ENCODE measurements at regions not wholly inside any gene's neighbourhood (a gene's known extent, or its start where the extent isn't known, plus 50 kb on each side); places are given as distances from the start of the nearest gene placed in this dataset.
"Not testable (repeated sequence)": the region's sequence is repeated elsewhere in the genome, so short reads cannot be mapped to it uniquely, and the experiment has no call there.

DNA sequence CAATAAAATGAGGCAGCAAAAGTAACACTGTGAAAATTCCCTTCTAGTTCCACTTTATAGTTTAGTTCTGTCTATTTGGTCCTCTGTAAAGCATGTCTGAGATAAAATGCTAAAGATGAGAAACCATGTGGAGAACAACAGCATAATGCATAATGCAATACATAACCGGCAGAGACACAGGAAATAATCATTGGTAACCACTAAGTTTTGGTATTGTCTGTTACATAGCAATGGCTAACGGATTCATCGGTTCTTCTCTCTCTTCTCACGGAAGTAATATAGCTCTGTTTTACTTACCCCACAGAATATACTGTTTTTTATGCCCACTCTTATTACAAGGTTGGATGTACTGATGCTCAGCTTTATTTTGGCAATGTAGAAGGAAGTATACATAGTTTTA is 158.9 kb downstream of the FAM174A start:
- H3K27me3 ChIP-seq (replicated peaks; ENCODE audit: control insufficient read depth, insufficient read depth, low read length) = no peaks in the 10 kb centered on the region
- no peaks in the 10 kb centered on the region for H3K4me1 ChIP-seq (ENCODE audit: control insufficient read depth, insufficient read depth, low read length)
- H3K36me3 ChIP-seq (ENCODE audit: control insufficient read depth, insufficient read depth, low read length, severe bottlenecking) = no peaks in the 10 kb centered on the region
- H3K9ac ChIP-seq (ENCODE audit: low read length) = no peak overlapping the region
- no peak for DNase-seq (ENCODE audit: low read depth)
- no peaks in the 10 kb centered on the region for H3K9me3 ChIP-seq (ENCODE audit: control insufficient read depth, low read length)
- H3K4me3 ChIP-seq (ENCODE audit: low read length) = no peak overlapping the region

DNA sequence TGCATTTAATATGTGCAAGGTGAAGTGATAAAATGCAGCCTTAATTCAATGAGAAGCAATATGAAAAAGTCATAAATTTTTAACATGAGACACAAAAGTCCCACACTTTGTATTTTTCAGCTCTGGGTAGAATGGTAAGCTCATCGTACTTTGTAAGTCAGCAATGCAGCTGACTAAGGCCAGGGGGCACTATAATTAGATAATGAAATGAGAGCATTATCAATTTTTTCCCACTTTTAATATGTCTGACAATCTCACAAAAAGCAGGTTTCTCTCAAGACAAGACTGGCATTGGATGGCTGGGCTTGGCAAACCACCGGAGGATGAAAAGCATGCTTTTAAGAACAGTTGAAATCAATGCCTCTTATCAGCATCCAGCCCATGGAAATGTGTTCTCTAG is 162.8 kb downstream of the FAM174A start:
- Histone ChIP-seq H3K4me3 (ENCODE audit: low read length) (no peak overlapping the region), H3K36me3 (ENCODE audit: control insufficient read depth, insufficient read depth, low read length, severe bottlenecking) (no peaks in the 10 kb centered on the region), H3K27me3 (replicated peaks; ENCODE audit: control insufficient read depth, insufficient read depth, low read length) (no peaks in the 10 kb centered on the region), H3K9ac (ENCODE audit: low read length) (no peak overlapping the region), H3K4me1 (ENCODE audit: control insufficient read depth, insufficient read depth, low read length) (no peaks in the 10 kb centered on the region), H3K9me3 (ENCODE audit: control insufficient read depth, low read length) (no peaks in the 10 kb centered on the region)
- no peak for DNase-seq (ENCODE audit: low read depth)

DNA sequence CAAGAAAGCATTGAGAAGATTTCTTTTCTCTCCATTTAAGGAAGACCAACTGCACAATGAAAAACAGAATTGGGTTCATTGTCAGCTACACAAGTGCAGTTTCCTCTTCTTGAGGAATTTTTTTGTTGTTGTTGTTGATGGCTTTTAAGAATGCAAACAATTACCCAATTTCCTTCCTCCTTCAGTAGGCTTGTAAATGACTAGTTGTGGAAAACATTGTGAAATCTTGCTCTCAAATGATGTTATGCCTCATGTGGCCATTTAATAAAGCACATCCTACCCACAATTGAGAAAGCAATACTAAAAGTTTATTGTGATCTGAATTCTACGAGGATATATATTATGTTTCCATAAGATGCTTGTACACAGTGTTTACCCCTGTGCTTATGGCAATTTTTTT is 171.6 kb downstream of the FAM174A start:
- Histone ChIP-seq H3K4me1 (ENCODE audit: control insufficient read depth, insufficient read depth, low read length) (peaks cover 23% of the 10 kb centered on the region), H3K9ac (ENCODE audit: low read length) (no peak overlapping the region), H3K27me3 (replicated peaks; ENCODE audit: control insufficient read depth, insufficient read depth, low read length) (no peaks in the 10 kb centered on the region), H3K4me3 (ENCODE audit: low read length) (peak overlapping the region; percentile 3), H3K9me3 (ENCODE audit: control insufficient read depth, low read length) (no peaks in the 10 kb centered on the region), H3K36me3 (ENCODE audit: control insufficient read depth, insufficient read depth, low read length, severe bottlenecking) (no peaks in the 10 kb centered on the region)
- peak; percentile 33 for DNase-seq (ENCODE audit: low read depth)

DNA sequence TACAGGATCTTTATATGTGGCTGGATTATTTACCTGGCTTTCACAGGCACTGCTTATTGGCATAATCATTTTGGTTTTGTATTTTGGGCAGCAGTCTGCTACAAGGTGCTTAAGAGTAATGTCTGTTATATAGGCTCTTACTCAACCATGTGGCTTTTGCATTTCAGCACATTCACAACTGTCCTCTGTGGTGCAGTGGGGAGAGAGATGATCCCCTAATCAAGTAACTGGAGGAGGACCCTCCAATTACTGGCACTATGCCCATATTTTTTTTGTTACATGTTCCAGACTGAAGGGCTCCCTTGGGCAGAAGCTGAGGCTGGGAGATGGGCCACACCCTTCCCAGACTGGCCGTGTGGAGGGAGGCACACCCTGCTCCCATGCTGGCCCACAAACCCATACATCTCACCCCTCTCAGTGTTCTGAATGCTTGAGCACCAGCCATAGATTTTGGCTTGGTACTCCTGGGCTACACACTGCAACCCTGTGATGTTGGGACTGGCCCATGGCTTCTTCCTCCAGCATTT is 173.5 kb downstream of the FAM174A start:
- Histone ChIP-seq H3K36me3 (ENCODE audit: control insufficient read depth, insufficient read depth, low read length, severe bottlenecking) (no peaks in the 10 kb centered on the region), H3K9ac (ENCODE audit: low read length) (no peak overlapping the region), H3K4me1 (ENCODE audit: control insufficient read depth, insufficient read depth, low read length) (peaks cover 23% of the 10 kb centered on the region), H3K27me3 (replicated peaks; ENCODE audit: control insufficient read depth, insufficient read depth, low read length) (no peaks in the 10 kb centered on the region), H3K4me3 (ENCODE audit: low read length) (no peak overlapping the region), H3K9me3 (ENCODE audit: control insufficient read depth, low read length) (no peaks in the 10 kb centered on the region)
- DNase-seq (ENCODE audit: low read depth) = no peak

DNA sequence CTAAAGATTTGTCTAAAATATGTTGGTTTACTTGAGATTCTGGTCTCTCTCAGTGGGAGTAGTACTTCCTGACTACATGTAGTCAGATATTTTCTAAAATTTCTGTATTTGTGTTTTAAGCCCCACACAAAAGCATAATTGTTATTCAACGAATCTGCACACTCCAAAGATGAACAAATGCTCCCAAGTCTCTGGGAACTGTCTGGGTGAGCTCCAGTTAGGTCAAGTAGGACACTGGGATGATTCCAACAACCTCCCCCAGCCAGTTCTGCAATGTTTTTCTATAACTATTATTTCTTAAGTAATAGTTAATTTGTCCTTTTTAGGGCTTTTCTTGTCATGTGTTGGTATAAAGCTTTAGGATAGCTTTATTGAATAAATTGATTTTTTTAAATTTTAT is 174.6 kb downstream of the FAM174A start:
- Histone ChIP-seq H3K9ac (ENCODE audit: low read length) (peak overlapping the region; percentile 11), H3K9me3 (ENCODE audit: control insufficient read depth, low read length) (no peaks in the 10 kb centered on the region), H3K4me1 (ENCODE audit: control insufficient read depth, insufficient read depth, low read length) (peaks cover 23% of the 10 kb centered on the region), H3K27me3 (replicated peaks; ENCODE audit: control insufficient read depth, insufficient read depth, low read length) (no peaks in the 10 kb centered on the region), H3K36me3 (ENCODE audit: control insufficient read depth, insufficient read depth, low read length, severe bottlenecking) (no peaks in the 10 kb centered on the region), H3K4me3 (ENCODE audit: low read length) (peak overlapping the region; percentile 41)
- no peak for DNase-seq (ENCODE audit: low read depth)

DNA sequence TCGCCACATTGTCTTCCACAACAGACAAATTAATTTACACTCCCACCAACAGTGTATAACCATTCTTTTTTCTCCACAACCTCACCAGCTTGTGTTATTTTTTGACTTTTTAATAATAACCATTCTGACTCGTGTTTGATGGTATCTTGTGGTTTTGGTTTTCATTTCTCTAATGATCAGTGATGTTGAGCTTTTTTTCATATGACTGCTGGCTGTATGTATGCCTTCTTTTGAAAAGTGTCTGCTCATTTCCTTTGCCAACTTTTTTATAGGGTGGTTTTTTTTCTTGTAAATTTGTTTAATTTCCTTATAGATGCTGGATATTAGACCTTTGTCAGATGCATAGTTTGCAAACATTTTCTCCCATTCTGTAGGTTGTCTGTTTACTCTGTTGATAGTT is 179.6 kb downstream of the FAM174A start:
- not testable (repeated sequence) for H3K4me1 ChIP-seq (ENCODE audit: control insufficient read depth, insufficient read depth, low read length); H3K27me3 ChIP-seq (replicated peaks; ENCODE audit: control insufficient read depth, insufficient read depth, low read length); DNase-seq (ENCODE audit: low read depth); H3K9me3 ChIP-seq (ENCODE audit: control insufficient read depth, low read length); H3K4me3 ChIP-seq (ENCODE audit: low read length); H3K9ac ChIP-seq (ENCODE audit: low read length); H3K36me3 ChIP-seq (ENCODE audit: control insufficient read depth, insufficient read depth, low read length, severe bottlenecking)

DNA sequence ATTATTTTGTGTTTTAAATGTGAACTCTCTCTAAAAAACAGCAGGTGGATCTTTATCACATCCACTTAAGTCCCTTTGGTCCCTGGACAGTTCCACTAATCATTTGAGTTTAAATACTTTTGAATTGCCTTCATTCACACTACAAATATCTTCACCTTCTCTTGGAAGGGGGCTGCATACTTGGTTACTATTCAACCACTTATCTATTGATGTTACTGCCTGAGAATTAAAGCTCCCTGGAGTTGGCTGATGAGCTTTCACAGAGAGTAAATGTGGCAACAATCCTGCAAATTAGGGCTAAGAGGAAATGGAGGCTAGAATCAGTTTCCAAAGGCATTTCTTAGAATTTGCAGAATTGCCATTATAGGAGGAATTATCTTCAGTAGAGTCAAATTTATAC is 180.4 kb downstream of the ST8SIA4 start:
- no peaks in the 10 kb centered on the region for H3K27me3 ChIP-seq (replicated peaks; ENCODE audit: control insufficient read depth, insufficient read depth, low read length)

DNA sequence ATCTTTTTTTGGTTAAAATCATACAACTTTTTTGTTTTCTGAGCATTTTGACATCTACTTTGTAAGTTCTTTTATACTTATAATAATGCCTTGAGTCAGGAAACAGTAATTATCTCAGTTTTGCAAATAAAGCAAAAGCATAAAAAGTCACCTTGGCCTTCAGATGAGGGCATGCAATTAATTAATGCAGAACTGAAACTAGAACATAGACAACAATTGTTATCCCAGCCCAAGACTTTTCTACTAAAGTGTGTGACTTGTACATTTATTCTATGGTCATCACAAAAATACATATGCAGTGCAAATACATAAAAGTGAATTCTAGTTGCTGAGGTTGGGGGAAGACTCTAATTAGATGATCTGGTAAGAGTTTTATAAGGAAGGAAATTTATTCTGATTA is 179.9 kb downstream of the ST8SIA4 start:
- Histone ChIP-seq H3K36me3 (ENCODE audit: control insufficient read depth, insufficient read depth, low read length, severe bottlenecking) (no peaks in the 10 kb centered on the region), H3K27me3 (replicated peaks; ENCODE audit: control insufficient read depth, insufficient read depth, low read length) (no peaks in the 10 kb centered on the region), H3K4me1 (ENCODE audit: control insufficient read depth, insufficient read depth, low read length) (no peaks in the 10 kb centered on the region), H3K9ac (ENCODE audit: low read length) (no peak overlapping the region), H3K9me3 (ENCODE audit: control insufficient read depth, low read length) (no peaks in the 10 kb centered on the region), H3K4me3 (ENCODE audit: low read length) (no peak overlapping the region)
- no peak for DNase-seq (ENCODE audit: low read depth)

More for the DNA sequence above, 180.4 kb downstream of the ST8SIA4 start:
- H3K9me3 ChIP-seq (ENCODE audit: control insufficient read depth, low read length) = no peaks in the 10 kb centered on the region
- DNase-seq (ENCODE audit: low read depth) = no peak
- H3K9ac ChIP-seq (ENCODE audit: low read length) = no peak overlapping the region
- no peak overlapping the region for H3K4me3 ChIP-seq (ENCODE audit: low read length)
- no peaks in the 10 kb centered on the region for H3K4me1 ChIP-seq (ENCODE audit: control insufficient read depth, insufficient read depth, low read length)
- H3K36me3 ChIP-seq (ENCODE audit: control insufficient read depth, insufficient read depth, low read length, severe bottlenecking) = no peaks in the 10 kb centered on the region

DNA sequence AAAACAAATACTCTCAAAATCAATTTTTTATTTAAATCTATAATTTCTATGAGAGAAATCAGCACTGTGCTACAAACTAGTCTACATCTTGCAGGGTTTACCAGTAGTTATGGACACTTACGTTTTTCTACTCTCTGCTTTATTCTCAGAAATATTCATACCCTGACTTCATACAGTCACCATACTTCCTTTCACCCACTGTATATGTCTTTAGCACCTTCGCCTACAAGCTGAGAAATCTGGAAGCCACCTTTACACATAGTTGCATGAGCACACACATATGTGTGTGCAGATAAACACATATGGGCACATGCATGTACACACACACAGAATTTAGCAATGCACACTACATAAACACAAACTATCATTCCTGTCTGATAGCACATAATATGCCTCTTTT is 177.0 kb downstream of the ST8SIA4 start:
- Histone ChIP-seq H3K9ac (ENCODE audit: low read length) (no peak overlapping the region), H3K27me3 (replicated peaks; ENCODE audit: control insufficient read depth, insufficient read depth, low read length) (no peaks in the 10 kb centered on the region), H3K4me3 (ENCODE audit: low read length) (no peak overlapping the region), H3K4me1 (ENCODE audit: control insufficient read depth, insufficient read depth, low read length) (no peaks in the 10 kb centered on the region), H3K36me3 (ENCODE audit: control insufficient read depth, insufficient read depth, low read length, severe bottlenecking) (no peaks in the 10 kb centered on the region), H3K9me3 (ENCODE audit: control insufficient read depth, low read length) (no peaks in the 10 kb centered on the region)
- DNase-seq (ENCODE audit: low read depth) = no peak

DNA sequence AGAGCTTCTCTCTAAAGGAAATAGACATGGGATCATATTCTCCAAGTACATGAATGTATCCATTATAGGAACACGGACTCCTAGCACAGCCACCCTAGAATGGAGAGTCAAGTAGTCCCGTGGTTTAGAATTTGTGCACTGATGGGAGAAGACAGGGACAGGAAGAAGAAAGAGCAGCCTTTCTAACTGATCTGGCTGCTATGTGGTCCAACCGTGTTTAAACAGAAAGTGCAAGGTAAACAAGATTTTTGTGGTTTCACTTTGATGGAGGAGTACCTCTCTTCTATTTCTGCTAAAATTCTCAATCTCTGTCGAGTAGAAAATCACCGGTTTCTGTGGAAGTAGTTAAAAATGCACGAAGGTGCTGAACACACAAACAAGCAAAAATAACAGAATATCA is 171.3 kb downstream of the ST8SIA4 start:
- Histone ChIP-seq H3K4me1 (ENCODE audit: control insufficient read depth, insufficient read depth, low read length) (no peaks in the 10 kb centered on the region), H3K27me3 (replicated peaks; ENCODE audit: control insufficient read depth, insufficient read depth, low read length) (no peaks in the 10 kb centered on the region), H3K9ac (ENCODE audit: low read length) (no peak overlapping the region), H3K4me3 (ENCODE audit: low read length) (no peak overlapping the region), H3K36me3 (ENCODE audit: control insufficient read depth, insufficient read depth, low read length, severe bottlenecking) (no peaks in the 10 kb centered on the region), H3K9me3 (ENCODE audit: control insufficient read depth, low read length) (no peaks in the 10 kb centered on the region)
- DNase-seq (ENCODE audit: low read depth) = no peak

DNA sequence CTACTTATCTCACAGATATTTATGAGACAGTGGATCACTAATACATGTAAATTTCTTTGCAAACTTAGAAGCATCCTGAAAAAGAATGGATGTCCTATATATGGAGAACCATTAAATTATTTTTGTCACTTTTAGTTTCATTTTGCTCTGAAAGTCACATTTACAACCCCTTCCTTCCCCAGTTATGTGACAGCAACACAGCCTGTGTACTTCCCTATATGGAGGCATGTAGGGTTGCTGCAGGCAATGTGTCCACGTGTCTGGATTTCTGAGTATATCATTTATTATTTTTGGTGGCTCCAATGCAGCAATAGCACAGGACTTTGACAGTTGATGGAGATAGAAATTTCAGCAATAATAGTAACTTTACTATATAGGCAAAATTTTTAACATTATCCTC is 156.4 kb downstream of the ST8SIA4 start:
- Histone ChIP-seq H3K9me3 (ENCODE audit: control insufficient read depth, low read length) (no peaks in the 10 kb centered on the region), H3K36me3 (ENCODE audit: control insufficient read depth, insufficient read depth, low read length, severe bottlenecking) (no peaks in the 10 kb centered on the region), H3K9ac (ENCODE audit: low read length) (no peak overlapping the region), H3K4me1 (ENCODE audit: control insufficient read depth, insufficient read depth, low read length) (no peaks in the 10 kb centered on the region), H3K27me3 (replicated peaks; ENCODE audit: control insufficient read depth, insufficient read depth, low read length) (no peaks in the 10 kb centered on the region), H3K4me3 (ENCODE audit: low read length) (no peak overlapping the region)
- no peak for DNase-seq (ENCODE audit: low read depth)

DNA sequence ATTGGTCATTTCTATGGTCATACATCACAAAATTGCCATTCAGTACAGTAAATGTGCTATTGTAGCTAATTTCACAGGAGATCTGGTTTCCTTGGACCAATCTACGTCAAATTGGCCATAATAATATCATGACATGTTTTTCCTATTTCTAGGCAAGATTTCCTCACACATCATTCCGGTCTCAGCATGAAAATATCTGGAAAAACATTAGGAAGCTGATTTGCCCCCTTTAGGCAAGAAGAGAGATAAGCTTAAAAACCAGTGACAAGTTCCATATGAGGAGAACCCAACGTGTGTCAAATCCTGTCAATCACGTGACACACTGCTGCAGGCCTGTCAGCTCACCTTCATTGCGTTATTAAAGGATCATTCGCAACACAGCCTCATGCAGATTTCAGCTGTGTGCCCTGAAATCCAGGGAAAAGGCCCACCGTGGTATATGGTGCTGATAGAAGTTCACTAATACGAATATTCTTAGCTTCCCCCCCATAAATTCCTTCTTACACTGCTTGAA is 153.3 kb downstream of the ST8SIA4 start:
- Histone ChIP-seq H3K27me3 (replicated peaks; ENCODE audit: control insufficient read depth, insufficient read depth, low read length) (no peaks in the 10 kb centered on the region), H3K9me3 (ENCODE audit: control insufficient read depth, low read length) (no peaks in the 10 kb centered on the region), H3K4me1 (ENCODE audit: control insufficient read depth, insufficient read depth, low read length) (no peaks in the 10 kb centered on the region), H3K4me3 (ENCODE audit: low read length) (no peak overlapping the region), H3K36me3 (ENCODE audit: control insufficient read depth, insufficient read depth, low read length, severe bottlenecking) (no peaks in the 10 kb centered on the region), H3K9ac (ENCODE audit: low read length) (no peak overlapping the region)
- DNase-seq (ENCODE audit: low read depth) = no peak

Data from adipocyte (in vitro differentiated cells).